Peyer's patch (tissue), 4 donors: ENCODE measurements at regions not wholly inside any gene's neighbourhood (a gene's known extent, or its start where the extent isn't known, plus 50 kb on each side); places are given as distances from the start of the nearest gene placed in this dataset.

ENCODE experiments used
- DNase-seq, 3 donors: peaks; one replicate each; pipeline ENCODE4 v3.0.0-alpha.2; 2017 to 2019
- H3K27ac ChIP-seq, 4 donors: fragments of 200-600 bp; sonication (generic); one replicate each; pipeline ENCODE4 v1.5.1; 2016 to 2019
- H3K27me3 ChIP-seq, 2 donors: fragments of 200-600 bp; sonication (generic); one replicate each; pipeline ENCODE4 v1.5.1; 2019
- H3K36me3 ChIP-seq, 3 donors: fragments of 200-600 bp; sonication (generic); one replicate each; pipeline ENCODE4 v1.5.1; 2016 to 2019
- H3K4me1 ChIP-seq, 4 donors: fragments of 200-600 bp; sonication (generic); one replicate each; pipeline ENCODE4 v1.5.1; 2016 to 2019
- H3K4me3 ChIP-seq, 4 donors: fragments of 200-600 bp; sonication (generic); 1 replicate in 3 of 4; 2 replicates in 1 of 4; pipeline ENCODE4 v1.5.1; 2016 to 2019; ENCODE audit warnings: mild to moderate bottlenecking in 1 of 4
- H3K9me3 ChIP-seq, 4 donors: fragments of 200-600 bp; sonication (generic); one replicate each; pipeline ENCODE4 v1.5.1; 2016 to 2019; ENCODE audit warnings: mild to moderate bottlenecking in 1 of 4
- CTCF ChIP-seq, 6 experiments: fragments of 450-650 bp in 4 of 6; fragments of 200-600 bp in 2 of 6; sonication (generic) in 1 of 6; IDR thresholded peaks; one replicate each; pipeline ENCODE4 v1.5.1; 2017 to 2019; ENCODE audit warnings: antibody characterized with exemption in 6 of 6, mild to moderate bottlenecking in 3 of 6, moderate library complexity in 1 of 6
- POLR2A ChIP-seq, 2 donors: fragments of 450-650 bp; IDR thresholded peaks; one replicate each; pipeline ENCODE4 v1.5.1; 2017; ENCODE audit warnings: antibody characterized with exemption in 2 of 2, mild to moderate bottlenecking in 2 of 2, moderate library complexity in 2 of 2

DNA sequence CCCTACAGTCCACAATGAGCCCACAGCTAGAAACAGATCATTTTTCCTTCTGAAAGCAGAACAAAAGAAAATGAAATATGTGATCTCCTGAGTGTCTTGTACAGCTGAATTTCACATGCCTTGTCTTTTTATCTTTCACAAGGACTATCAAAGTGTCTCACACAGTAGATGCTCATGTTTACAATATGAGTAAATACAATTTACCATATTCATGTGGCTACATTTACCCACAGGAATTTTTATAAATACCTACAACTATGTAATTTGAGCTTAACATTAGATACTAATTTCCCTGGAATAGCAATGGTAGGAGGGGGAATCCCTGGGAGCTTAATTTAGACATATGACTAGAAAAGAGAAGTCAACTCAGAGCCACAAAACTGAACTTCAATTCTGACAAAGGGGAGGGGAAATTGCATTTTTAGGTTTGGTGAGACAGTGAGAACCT lies 186.2 kb downstream of the MACC1 start:
- no peaks in the 10 kb centered on the region for H3K36me3 ChIP-seq
- no peaks in the 10 kb centered on the region for H3K4me1 ChIP-seq
- no peak for DNase-seq
- TF ChIP-seq CTCF (IDR thresholded peaks at IDR 0.05) (no peak), POLR2A (IDR thresholded peaks at IDR 0.05) (no peak)
- no peak overlapping the region for H3K4me3 ChIP-seq
- H3K27me3 ChIP-seq = no peaks in the 10 kb centered on the region
- no peaks in the 10 kb centered on the region for H3K9me3 ChIP-seq
- no peak overlapping the region for H3K27ac ChIP-seq

- Histone ChIP-seq H3K27me3 (no peaks in the 10 kb centered on the region), H3K27ac (no peak overlapping the region), H3K36me3 (no peaks in the 10 kb centered on the region), H3K9me3 (no peaks in the 10 kb centered on the region), H3K4me3 (no peak overlapping the region), H3K4me1 (no peaks in the 10 kb centered on the region)
- TF ChIP-seq CTCF (IDR thresholded peaks at IDR 0.05) (no peak), POLR2A (IDR thresholded peaks at IDR 0.05) (no peak)
- no peak for DNase-seq
Measured at GRCh38 chr7:20030417-20030816, 186.8 kb downstream of the MACC1 start.

- Histone ChIP-seq H3K27me3 (no peaks in the 10 kb centered on the region), H3K4me1 (no peaks in the 10 kb centered on the region), H3K4me3 (no peak overlapping the region), H3K27ac (no peak overlapping the region), H3K36me3 (no peaks in the 10 kb centered on the region), H3K9me3 (no peaks in the 10 kb centered on the region)
- no peak for DNase-seq
- TF ChIP-seq CTCF (IDR thresholded peaks at IDR 0.05) = no peak
- no peak for TF ChIP-seq POLR2A (IDR thresholded peaks at IDR 0.05)
Measured at GRCh38 chr7:20026762-20027161, 190.4 kb downstream of the MACC1 start.

GRCh38 chr7:20021831-20022230 lies 195.4 kb downstream of the MACC1 start:
- H3K27ac ChIP-seq = no peak overlapping the region
- DNase-seq = no peak
- no peaks in the 10 kb centered on the region for H3K27me3 ChIP-seq
- no peak overlapping the region for H3K4me3 ChIP-seq
- H3K4me1 ChIP-seq = no peaks in the 10 kb centered on the region
- no peaks in the 10 kb centered on the region for H3K36me3 ChIP-seq
- H3K9me3 ChIP-seq = no peaks in the 10 kb centered on the region
- no peak for TF ChIP-seq CTCF (IDR thresholded peaks at IDR 0.05)

GRCh38 chr7:20021066-20021465 lies 196.1 kb downstream of the MACC1 start:
- no peak overlapping the region for H3K4me3 ChIP-seq
- no peaks in the 10 kb centered on the region for H3K36me3 ChIP-seq
- TF ChIP-seq CTCF (IDR thresholded peaks at IDR 0.05) = no peak
- no peak for TF ChIP-seq POLR2A (IDR thresholded peaks at IDR 0.05)
- no peaks in the 10 kb centered on the region for H3K4me1 ChIP-seq
- no peak overlapping the region for H3K27ac ChIP-seq
- H3K9me3 ChIP-seq = no peaks in the 10 kb centered on the region
- no peak for DNase-seq
- no peaks in the 10 kb centered on the region for H3K27me3 ChIP-seq

DNA sequence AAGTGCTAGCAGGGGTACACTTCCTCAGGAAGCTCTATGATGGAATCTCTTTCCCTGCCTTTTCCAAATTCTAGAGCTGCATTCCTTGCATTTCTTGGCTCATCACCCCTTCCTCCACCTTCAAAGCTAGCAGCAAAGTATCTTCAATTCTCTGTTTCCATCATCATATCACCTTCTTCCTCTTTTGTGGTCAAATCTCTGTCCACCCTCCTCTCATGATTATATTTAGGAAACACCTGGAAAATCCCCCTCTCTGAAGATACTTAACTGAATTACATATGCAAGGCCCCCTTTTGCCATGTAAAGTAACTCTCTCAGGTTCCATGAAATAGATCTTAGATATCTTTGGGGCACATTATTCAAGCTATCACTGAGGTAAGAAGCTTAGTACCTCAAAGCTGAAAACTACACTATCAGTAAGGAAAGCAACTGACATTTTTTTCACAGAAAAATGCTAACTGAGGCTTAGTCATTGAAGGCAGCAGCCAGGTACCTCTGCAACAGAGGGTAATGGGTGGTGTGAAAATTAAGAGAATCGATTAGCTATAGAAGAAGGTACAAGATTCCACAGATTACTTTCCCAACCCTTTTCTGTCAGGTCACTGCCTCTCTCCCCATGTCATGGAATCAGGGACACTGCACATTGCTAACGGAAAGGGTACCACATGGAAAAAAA lies 197.3 kb downstream of the MACC1 start:
- no peak for TF ChIP-seq POLR2A (IDR thresholded peaks at IDR 0.05)
- no peak for TF ChIP-seq CTCF (IDR thresholded peaks at IDR 0.05)
- Histone ChIP-seq H3K27me3 (no peaks in the 10 kb centered on the region), H3K9me3 (no peaks in the 10 kb centered on the region), H3K4me3 (no peak overlapping the region), H3K4me1 (no peaks in the 10 kb centered on the region), H3K36me3 (no peaks in the 10 kb centered on the region), H3K27ac (no peak overlapping the region)
- no peak for DNase-seq
